HCT116 (cell line): ENCODE measurements at regions not wholly inside any gene's neighbourhood (a gene's known extent, or its start where the extent isn't known, plus 50 kb on each side); places are given as distances from the start of the nearest gene placed in this dataset.

Experiments used
- ATAC-seq: fragments of 200-7000 bp; cut with Tn5 transposase; 2 replicates; pipeline ENCODE4 v1.9.1; 2020; ENCODE audit warnings: mild to moderate bottlenecking, moderate library complexity
- BruUV-seq: library from RNA; stranded (reverse); fragments of 400-500 nt; replicated peaks from 2 replicates; lab custom pipeline; 2021; lab: Mats Ljungman, UMichigan
- CTCF ChIA-PET: fragments of 300-600 bp; sonication (Branson Sonifier 250); formaldehyde crosslinking; loops from one replicate; lab custom pipeline; 2021; ENCODE audit warnings: antibody characterized with exemption; lab: Charles Lee
- POLR2A ChIA-PET: fragments of 300-600, 350-600 bp; sonication (Branson Sonifier 250); formaldehyde crosslinking; loops from one replicate; lab custom pipeline; 2021; ENCODE audit warnings: antibody characterized with exemption; lab: Charles Lee
- RAD21 ChIA-PET, 2 experiments: fragments of 300-600 bp; sonication (Branson Sonifier 250); formaldehyde crosslinking; loops; one replicate each; lab custom pipeline; 2023; ENCODE audit warnings: low total read pairs in 2 of 2; ENCODE audit not compliant: uncharacterized antibody in 2 of 2, unreplicated experiment in 2 of 2, low non-redundant PET in 1 of 2; lab: Charles Lee
- DNase-seq: peaks from one replicate; pipeline ENCODE4 v3.0.0-alpha.2; 2010; ENCODE audit warnings: low read depth, low spot score
- H2AFZ ChIP-seq: fragments of 200-600 bp; shearing (Covaris generic), sonication (generic); 2 replicates; pipeline ENCODE4 v1.6.1; 2017; ENCODE audit warnings: low read depth, mixed run types, mixed read lengths, antibody characterized with exemption, low read length; ENCODE audit not compliant: poor library complexity, severe bottlenecking
- H3K27ac ChIP-seq: 2 replicates; pipeline ENCODE4 v1.5.1; 2012; ENCODE audit warnings: low read depth, low read length
- H3K27me3 ChIP-seq: fragments of 200-600 bp; sonication (generic); 2 replicates; pipeline ENCODE4 v1.6.1; 2016; ENCODE audit warnings: mixed run types, low read length, mixed read lengths; ENCODE audit not compliant: insufficient read depth
- H3K36me3 ChIP-seq, 2 experiments: fragments of 200-500 bp in 1 of 2; fragments of 200-600 bp in 1 of 2; sonication (Bioruptor generic) in 1 of 2; sonication (generic) in 1 of 2; 2 replicates each; pipeline versions ENCODE4 v1.5.1 to v1.6.1; 2014 to 2016; ENCODE audit warnings: low read length in 2 of 2, inconsistent platforms in 1 of 2, mixed read lengths in 1 of 2, mixed run types in 1 of 2; ENCODE audit not compliant: insufficient read depth in 2 of 2, control insufficient read depth in 1 of 2
- H3K4me1 ChIP-seq, 2 experiments: fragments of 200-600 bp in 1 of 2; sonication (generic) in 1 of 2; 2 replicates each; pipeline versions ENCODE4 v1.5.1 to v1.6.1; 2012 to 2017; ENCODE audit warnings: low read length in 2 of 2, inconsistent platforms in 1 of 2, mild to moderate bottlenecking in 1 of 2, mixed read lengths in 1 of 2, mixed run types in 1 of 2, moderate library complexity in 1 of 2; ENCODE audit not compliant: insufficient read depth in 2 of 2, control insufficient read depth in 1 of 2
- H3K4me2 ChIP-seq: fragments of 200-600 bp; sonication (generic); 2 replicates; pipeline ENCODE4 v1.6.1; 2017; ENCODE audit warnings: mixed run types, low read length, mixed read lengths
- H3K4me3 ChIP-seq, 2 experiments: fragments of 200-600 bp in 1 of 2; sonication (generic) in 1 of 2; replicated peaks in 1 of 2; 2 replicates each; pipeline ENCODE4 v1.5.1; 2011 to 2016; ENCODE audit warnings: low read length in 2 of 2, control low read depth in 1 of 2, low read depth in 1 of 2, mild to moderate bottlenecking in 1 of 2, mixed read lengths in 1 of 2, mixed run types in 1 of 2
- H3K79me2 ChIP-seq: fragments of 200-600 bp; sonication (generic); 2 replicates; pipeline ENCODE4 v1.6.1; 2017; ENCODE audit warnings: mild to moderate bottlenecking, mixed run types, low read length, moderate library complexity, mixed read lengths; ENCODE audit not compliant: insufficient read depth
- H3K9ac ChIP-seq: fragments of 200-600 bp; sonication (generic); 2 replicates; pipeline ENCODE4 v1.6.1; 2016; ENCODE audit warnings: low read length, mixed read lengths
- H3K9me2 ChIP-seq: fragments of 200-600 bp; sonication (generic), shearing (Covaris generic); 2 replicates; pipeline ENCODE4 v1.6.1; 2017; ENCODE audit warnings: mixed run types, mild to moderate bottlenecking, moderate library complexity; ENCODE audit not compliant: insufficient read depth
- H3K9me3 ChIP-seq, 2 experiments: fragments of 200-500 bp in 1 of 2; fragments of 200-600 bp in 1 of 2; sonication (Bioruptor generic) in 1 of 2; sonication (generic) in 1 of 2; 2 replicates each; pipeline ENCODE4 v1.6.1; 2014 to 2017; ENCODE audit warnings: low read length in 2 of 2, mixed read lengths in 2 of 2, inconsistent platforms in 1 of 2, low read depth in 1 of 2, mild to moderate bottlenecking in 1 of 2, mixed run types in 1 of 2, moderate library complexity in 1 of 2; ENCODE audit not compliant: control insufficient read depth in 1 of 2, insufficient read depth in 1 of 2
- H4K20me1 ChIP-seq: fragments of 200-600 bp; sonication (generic), shearing (Covaris generic); 2 replicates; pipeline ENCODE4 v1.6.1; 2017; ENCODE audit warnings: mixed run types, mild to moderate bottlenecking, moderate library complexity; ENCODE audit not compliant: insufficient read depth
- CBX3 ChIP-seq: IDR thresholded peaks from 2 replicates; pipeline ENCODE4 v1.6.1; 2012; ENCODE audit warnings: low read depth
- EZH2 ChIP-seq: fragments of 200-600 bp; sonication (generic); IDR thresholded peaks from 2 replicates; pipeline ENCODE4 v1.6.1; 2017; ENCODE audit warnings: antibody characterized with exemption, mixed run types
- EZH2phosphoT487 ChIP-seq: fragments of 200-600 bp; IDR thresholded peaks from 2 replicates; pipeline ENCODE4 v1.6.1; 2018; ENCODE audit warnings: antibody characterized with exemption, borderline replicate concordance
- POLR2A ChIP-seq: IDR thresholded peaks from 2 replicates; pipeline ENCODE4 v1.7.0; 2011; ENCODE audit warnings: borderline replicate concordance; ENCODE audit not compliant: insufficient read depth, insufficient read length; ENCODE audit errors: extremely low read depth
- POLR2AphosphoS5 ChIP-seq: IDR thresholded peaks from 2 replicates; pipeline ENCODE4 v1.6.1; 2011; ENCODE audit warnings: mild to moderate bottlenecking, low read depth, low read length, moderate library complexity
- TCF7L2 ChIP-seq: IDR thresholded peaks from 2 replicates; pipeline ENCODE4 v1.7.0; 2011; ENCODE audit warnings: borderline replicate concordance, inconsistent platforms; ENCODE audit not compliant: insufficient read depth, insufficient read length; ENCODE audit errors: extremely low read depth
- ZFX ChIP-seq: fragments of 450-650 bp; IDR thresholded peaks from 2 replicates; pipeline ENCODE4 v1.6.1; 2017
- intact Hi-C: fragments of 100-400 bp; cut with micrococcal nuclease; formaldehyde crosslinking; loops from 2 replicates; pipeline ENCODE4 v1.10.0; 2022
- TF ChIP-seq, protein P1 (sequence below): IDR thresholded peaks from 2 replicates; pipeline ENCODE4 v1.6.1; 2012; ENCODE audit warnings: low read depth
- TF ChIP-seq, protein P2 (sequence below), 3 experiments: fragments of 200-600 bp in 1 of 3; sonication (generic) in 1 of 3; IDR thresholded peaks in 2 of 3; conservative IDR thresholded peaks in 1 of 3; 2 replicates each; pipeline ENCODE4 v1.5.1; 2012 to 2017; ENCODE audit warnings: low read depth in 2 of 3, low read length in 2 of 3, antibody characterized with exemption in 1 of 3, borderline replicate concordance in 1 of 3, control low read depth in 1 of 3, mild to moderate bottlenecking in 1 of 3, mixed read lengths in 1 of 3, mixed run types in 1 of 3, moderate library complexity in 1 of 3; ENCODE audit not compliant: insufficient read depth in 1 of 3
- TF ChIP-seq, protein P3 (sequence below): IDR thresholded peaks from 2 replicates; pipeline ENCODE4 v1.6.1; 2012

DNA sequence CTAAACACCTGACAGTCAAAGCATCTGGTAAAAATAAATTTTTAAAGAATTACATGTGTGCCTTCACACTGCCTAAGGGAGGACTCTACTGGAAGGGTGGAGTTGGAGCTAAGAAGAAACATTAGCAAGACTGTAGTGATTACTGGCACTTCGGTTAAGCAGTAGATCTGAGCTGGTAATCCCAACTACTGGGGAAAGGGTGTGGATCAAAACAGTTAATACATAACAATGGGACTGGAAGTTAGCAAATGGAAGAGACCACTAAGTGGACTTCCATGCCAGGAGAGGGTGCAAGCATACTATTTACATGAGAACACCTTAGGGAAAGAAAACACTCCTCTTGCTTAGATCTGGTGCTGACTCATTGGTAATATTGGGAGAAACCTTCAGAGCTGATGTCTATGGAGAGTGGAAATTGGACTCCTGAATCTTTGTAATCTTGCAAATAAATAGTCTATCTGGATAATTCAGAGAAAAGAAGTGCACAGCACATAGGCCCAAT lies 519.6 kb upstream of the LINC00305 start:
- Histone ChIP-seq H3K9me2 (no peaks in the 10 kb centered on the region), H3K79me2 (no peaks in the 10 kb centered on the region), H3K4me3 (no peak overlapping the region), H3K9ac (no peak overlapping the region), H3K36me3 (no peaks in the 10 kb centered on the region), H3K27me3 (no peaks in the 10 kb centered on the region), H3K27ac (no peak overlapping the region), H3K4me2 (no peak overlapping the region), H3K4me1 (no peaks in the 10 kb centered on the region), H4K20me1 (no peaks in the 10 kb centered on the region), H2AFZ (no peak overlapping the region), H3K9me3 (peaks cover 12% of the 10 kb centered on the region in 2 experiments; a peak in 2 of 4 replicates)
- intact Hi-C loops, result no loop called here
- no peak for ATAC-seq
- ChIA-PET CTCF (no interaction called here), POLR2A (no interaction called here), RAD21 (no interaction called here)
- BruUV-seq, result no TSS peak
- TF ChIP-seq EZH2 (no peak), POLR2A (no peak), POLR2AphosphoS5 (no peak), TCF7L2 (no peak), ZFX (no peak), CBX3 (no peak), EZH2phosphoT487 (no peak)
- TF ChIP-seq, protein P1, sequence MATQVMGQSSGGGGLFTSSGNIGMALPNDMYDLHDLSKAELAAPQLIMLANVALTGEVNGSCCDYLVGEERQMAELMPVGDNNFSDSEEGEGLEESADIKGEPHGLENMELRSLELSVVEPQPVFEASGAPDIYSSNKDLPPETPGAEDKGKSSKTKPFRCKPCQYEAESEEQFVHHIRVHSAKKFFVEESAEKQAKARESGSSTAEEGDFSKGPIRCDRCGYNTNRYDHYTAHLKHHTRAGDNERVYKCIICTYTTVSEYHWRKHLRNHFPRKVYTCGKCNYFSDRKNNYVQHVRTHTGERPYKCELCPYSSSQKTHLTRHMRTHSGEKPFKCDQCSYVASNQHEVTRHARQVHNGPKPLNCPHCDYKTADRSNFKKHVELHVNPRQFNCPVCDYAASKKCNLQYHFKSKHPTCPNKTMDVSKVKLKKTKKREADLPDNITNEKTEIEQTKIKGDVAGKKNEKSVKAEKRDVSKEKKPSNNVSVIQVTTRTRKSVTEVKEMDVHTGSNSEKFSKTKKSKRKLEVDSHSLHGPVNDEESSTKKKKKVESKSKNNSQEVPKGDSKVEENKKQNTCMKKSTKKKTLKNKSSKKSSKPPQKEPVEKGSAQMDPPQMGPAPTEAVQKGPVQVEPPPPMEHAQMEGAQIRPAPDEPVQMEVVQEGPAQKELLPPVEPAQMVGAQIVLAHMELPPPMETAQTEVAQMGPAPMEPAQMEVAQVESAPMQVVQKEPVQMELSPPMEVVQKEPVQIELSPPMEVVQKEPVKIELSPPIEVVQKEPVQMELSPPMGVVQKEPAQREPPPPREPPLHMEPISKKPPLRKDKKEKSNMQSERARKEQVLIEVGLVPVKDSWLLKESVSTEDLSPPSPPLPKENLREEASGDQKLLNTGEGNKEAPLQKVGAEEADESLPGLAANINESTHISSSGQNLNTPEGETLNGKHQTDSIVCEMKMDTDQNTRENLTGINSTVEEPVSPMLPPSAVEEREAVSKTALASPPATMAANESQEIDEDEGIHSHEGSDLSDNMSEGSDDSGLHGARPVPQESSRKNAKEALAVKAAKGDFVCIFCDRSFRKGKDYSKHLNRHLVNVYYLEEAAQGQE, result no peak
- TF ChIP-seq, protein P2, sequence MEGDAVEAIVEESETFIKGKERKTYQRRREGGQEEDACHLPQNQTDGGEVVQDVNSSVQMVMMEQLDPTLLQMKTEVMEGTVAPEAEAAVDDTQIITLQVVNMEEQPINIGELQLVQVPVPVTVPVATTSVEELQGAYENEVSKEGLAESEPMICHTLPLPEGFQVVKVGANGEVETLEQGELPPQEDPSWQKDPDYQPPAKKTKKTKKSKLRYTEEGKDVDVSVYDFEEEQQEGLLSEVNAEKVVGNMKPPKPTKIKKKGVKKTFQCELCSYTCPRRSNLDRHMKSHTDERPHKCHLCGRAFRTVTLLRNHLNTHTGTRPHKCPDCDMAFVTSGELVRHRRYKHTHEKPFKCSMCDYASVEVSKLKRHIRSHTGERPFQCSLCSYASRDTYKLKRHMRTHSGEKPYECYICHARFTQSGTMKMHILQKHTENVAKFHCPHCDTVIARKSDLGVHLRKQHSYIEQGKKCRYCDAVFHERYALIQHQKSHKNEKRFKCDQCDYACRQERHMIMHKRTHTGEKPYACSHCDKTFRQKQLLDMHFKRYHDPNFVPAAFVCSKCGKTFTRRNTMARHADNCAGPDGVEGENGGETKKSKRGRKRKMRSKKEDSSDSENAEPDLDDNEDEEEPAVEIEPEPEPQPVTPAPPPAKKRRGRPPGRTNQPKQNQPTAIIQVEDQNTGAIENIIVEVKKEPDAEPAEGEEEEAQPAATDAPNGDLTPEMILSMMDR (IDR thresholded peaks at IDR 0.05 in 2 of 3, conservative IDR thresholded peaks at IDR 0.05 in 1 of 3; ENCODE audit: borderline replicate concordance in 1 of 3, insufficient read depth in 1 of 3, low read depth in 2 of 3, low read length in 2 of 3), result no peak
- TF ChIP-seq, protein P3, sequence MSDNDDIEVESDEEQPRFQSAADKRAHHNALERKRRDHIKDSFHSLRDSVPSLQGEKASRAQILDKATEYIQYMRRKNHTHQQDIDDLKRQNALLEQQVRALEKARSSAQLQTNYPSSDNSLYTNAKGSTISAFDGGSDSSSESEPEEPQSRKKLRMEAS, result no peak
- DNase-seq, result no peak
